ENCODE measurements at regions not wholly inside any gene's neighbourhood (a gene's known extent, or its start where the extent isn't known, plus 50 kb on each side); places are given as distances from the start of the nearest gene placed in this dataset.

GRCh38 chr20:4600308-4601014, 85.8 kb upstream of the PRNP start:
- peaks cover 18% of the 10 kb centered on the region for H3K27me3 ChIP-seq
- no peaks in the 10 kb centered on the region for H3K4me1 ChIP-seq (ENCODE audit: low read depth)
- no peak for DNase-seq (ENCODE audit: low read depth in 1 of 2, low spot score in 1 of 2)
- no peaks in the 10 kb centered on the region for H3K9me3 ChIP-seq (ENCODE audit: low read depth)
- no peak overlapping the region for H3K4me3 ChIP-seq
- no peaks in the 10 kb centered on the region for H3K36me3 ChIP-seq
- TF ChIP-seq, protein P1, sequence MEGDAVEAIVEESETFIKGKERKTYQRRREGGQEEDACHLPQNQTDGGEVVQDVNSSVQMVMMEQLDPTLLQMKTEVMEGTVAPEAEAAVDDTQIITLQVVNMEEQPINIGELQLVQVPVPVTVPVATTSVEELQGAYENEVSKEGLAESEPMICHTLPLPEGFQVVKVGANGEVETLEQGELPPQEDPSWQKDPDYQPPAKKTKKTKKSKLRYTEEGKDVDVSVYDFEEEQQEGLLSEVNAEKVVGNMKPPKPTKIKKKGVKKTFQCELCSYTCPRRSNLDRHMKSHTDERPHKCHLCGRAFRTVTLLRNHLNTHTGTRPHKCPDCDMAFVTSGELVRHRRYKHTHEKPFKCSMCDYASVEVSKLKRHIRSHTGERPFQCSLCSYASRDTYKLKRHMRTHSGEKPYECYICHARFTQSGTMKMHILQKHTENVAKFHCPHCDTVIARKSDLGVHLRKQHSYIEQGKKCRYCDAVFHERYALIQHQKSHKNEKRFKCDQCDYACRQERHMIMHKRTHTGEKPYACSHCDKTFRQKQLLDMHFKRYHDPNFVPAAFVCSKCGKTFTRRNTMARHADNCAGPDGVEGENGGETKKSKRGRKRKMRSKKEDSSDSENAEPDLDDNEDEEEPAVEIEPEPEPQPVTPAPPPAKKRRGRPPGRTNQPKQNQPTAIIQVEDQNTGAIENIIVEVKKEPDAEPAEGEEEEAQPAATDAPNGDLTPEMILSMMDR (IDR thresholded peaks at IDR 0.05; ENCODE audit: low read depth, low read length): no peak
- H3K27ac ChIP-seq: no peak overlapping the region

DNA sequence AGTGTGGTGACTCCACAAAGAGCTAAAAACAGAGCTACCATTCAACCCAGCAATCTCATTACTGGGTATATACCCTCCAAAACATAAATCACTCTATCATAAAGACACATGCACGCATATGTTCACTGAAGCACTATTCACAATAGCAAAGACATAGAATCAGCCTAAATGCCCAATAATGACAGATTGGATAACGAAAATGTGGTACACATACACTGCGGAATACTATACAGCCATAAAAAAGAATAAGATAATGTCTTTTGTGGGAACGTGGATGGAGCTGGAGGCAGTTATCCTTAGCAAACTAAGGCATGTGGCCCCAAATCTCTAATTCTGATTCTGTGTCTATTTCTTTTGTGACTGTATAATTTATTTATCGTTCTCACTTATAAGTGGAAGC, 89.0 kb upstream of the PRNP start:
- no peak overlapping the region for H3K27ac ChIP-seq
- TF ChIP-seq, protein P1 (IDR thresholded peaks at IDR 0.05; ENCODE audit: low read depth, low read length): no peak
- no peaks in the 10 kb centered on the region for H3K9me3 ChIP-seq (ENCODE audit: low read depth)
- no peaks in the 10 kb centered on the region for H3K36me3 ChIP-seq
- peaks cover 41% of the 10 kb centered on the region for H3K27me3 ChIP-seq
- no peaks in the 10 kb centered on the region for H3K4me1 ChIP-seq (ENCODE audit: low read depth)
- H3K4me3 ChIP-seq: no peak overlapping the region
- DNase-seq (ENCODE audit: low read depth in 1 of 2, low spot score in 1 of 2): no peak

- TF ChIP-seq, protein P1 (IDR thresholded peaks at IDR 0.05; ENCODE audit: low read depth, low read length): no peak
- no peak overlapping the region for H3K4me3 ChIP-seq
- peaks cover 51% of the 10 kb centered on the region for H3K27me3 ChIP-seq
Measured at GRCh38 chr20:4593149-4593525, 93.1 kb upstream of the PRNP start.

GRCh38 chr20:4592316-4593148, 93.7 kb upstream of the PRNP start:
- Histone ChIP-seq H3K4me1 (ENCODE audit: low read depth) (no peaks in the 10 kb centered on the region), H3K36me3 (no peaks in the 10 kb centered on the region), H3K27me3 (peaks cover 50% of the 10 kb centered on the region), H3K4me3 (no peak overlapping the region), H3K9me3 (ENCODE audit: low read depth) (no peaks in the 10 kb centered on the region), H3K27ac (no peak overlapping the region)
- peak; percentile 53 to 73 for DNase-seq (ENCODE audit: low read depth in 1 of 2, low spot score in 1 of 2)
- TF ChIP-seq, protein P1 (IDR thresholded peaks at IDR 0.05; ENCODE audit: low read depth, low read length): peak; percentile 84

More at GRCh38 chr20:4593149-4593525, 93.1 kb upstream of the PRNP start:
- no peak overlapping the region for H3K27ac ChIP-seq
- no peaks in the 10 kb centered on the region for H3K9me3 ChIP-seq (ENCODE audit: low read depth)
- no peaks in the 10 kb centered on the region for H3K4me1 ChIP-seq (ENCODE audit: low read depth)
- no peaks in the 10 kb centered on the region for H3K36me3 ChIP-seq
- no peak for DNase-seq (ENCODE audit: low read depth in 1 of 2, low spot score in 1 of 2)

GRCh38 chr20:4591975-4592315, 94.3 kb upstream of the PRNP start:
- TF ChIP-seq, protein P1 (IDR thresholded peaks at IDR 0.05; ENCODE audit: low read depth, low read length): no peak
- Histone ChIP-seq H3K4me1 (ENCODE audit: low read depth) (no peaks in the 10 kb centered on the region), H3K27me3 (peaks cover 48% of the 10 kb centered on the region), H3K27ac (no peak overlapping the region), H3K9me3 (ENCODE audit: low read depth) (no peaks in the 10 kb centered on the region), H3K4me3 (no peak overlapping the region), H3K36me3 (no peaks in the 10 kb centered on the region)
- no peak for DNase-seq (ENCODE audit: low read depth in 1 of 2, low spot score in 1 of 2)
